Adrenal gland (tissue), 9 donors: ENCODE measurements at regions not wholly inside any gene's neighbourhood (a gene's known extent, or its start where the extent isn't known, plus 50 kb on each side); places are given as distances from the start of the nearest gene placed in this dataset.

ENCODE experiments used
- DNase-seq, 7 donors: peaks; one replicate each; pipeline ENCODE4 v3.0.0-alpha.2; 2019 to 2020
- H3K27ac ChIP-seq, 5 donors: fragments of 200-600 bp; sonication (generic) in 4 of 5; 1 replicate in 3 of 5; 2 replicates in 2 of 5; pipeline versions ENCODE4 v1.5.1 to v1.8.0; 2016 to 2020; ENCODE audit warnings: mild to moderate bottlenecking in 1 of 5
- H3K27me3 ChIP-seq: fragments of 200-600 bp; 2 replicates; pipeline ENCODE4 v1.8.0; 2021
- H3K36me3 ChIP-seq, 2 donors: fragments of 200-600 bp; replicated peaks in 1 of 2; 1 replicate in 1 of 2; 2 replicates in 1 of 2; pipeline versions ENCODE4 v1.5.1 to v1.8.0; 2018 to 2022
- H3K4me1 ChIP-seq, 2 donors: fragments of 200-600 bp; replicated peaks in 1 of 2; 1 replicate in 1 of 2; 2 replicates in 1 of 2; pipeline versions ENCODE4 v1.5.1 to v1.8.0; 2018 to 2021
- H3K4me3 ChIP-seq, 4 donors: fragments of 200-600 bp; sonication (generic) in 3 of 4; one replicate each; pipeline ENCODE4 v1.5.1; 2016 to 2018
- H3K9me3 ChIP-seq, 3 donors: fragments of 200-600 bp; sonication (generic) in 1 of 3; replicated peaks in 1 of 3; 1 replicate in 2 of 3; 2 replicates in 1 of 3; pipeline versions ENCODE4 v1.5.1 to v1.8.0; 2016 to 2021
- CTCF ChIP-seq, 6 experiments: fragments of 450-650 bp in 4 of 6; fragments of 200-600 bp in 2 of 6; sonication (generic) in 1 of 6; IDR thresholded peaks; 1 replicate in 5 of 6; 2 replicates in 1 of 6; pipeline versions ENCODE4 v1.5.1 to v1.8.0; 2016 to 2021; ENCODE audit warnings: antibody characterized with exemption in 6 of 6, mild to moderate bottlenecking in 2 of 6, moderate library complexity in 1 of 6
- POLR2A ChIP-seq, 2 donors: fragments of 450-650 bp; IDR thresholded peaks; one replicate each; pipeline ENCODE4 v1.6.1; 2017; ENCODE audit warnings: antibody characterized with exemption in 2 of 2, mild to moderate bottlenecking in 2 of 2, moderate library complexity in 1 of 2
- WGBS, 4 donors: extraction: QIAGEN DNeasy Blood & Tissue Kit in 2 of 4; methylation state at CpG; one replicate each; pipeline versions ENCODE4 v1.1.5 to v1.1.7; 2013 to 2017; 5-methylcytosine and 5-hydroxymethylcytosine counted together
- intact Hi-C, 2 donors: fragments of 100-400 bp; cut with DNase I; formaldehyde crosslinking; loops; one replicate each; pipeline versions ENCODE4 v1.14.1 to v1.15.0; 2022 to 2023
- donor health status: healthy with polysubstance abuse.
- donor health status: Bipolar disorder and iron deficiency.
- donor health status: DM: yes; HTN: yes; CAD: no.
- donor health status: DM: no; HTN: no; CAD: no.
- donor health status: DM: no; HTN: no; CAD: no.

GRCh38 chr18:67864677-67865340 lies 348.3 kb upstream of the DSEL start:
- 45 to 73% (median 52%) methylated on average over 2 of the region's 2 CpGs for WGBS, 4 donors
- Histone ChIP-seq H3K4me3 (no peak overlapping the region), H3K27ac (no peak overlapping the region), H3K27me3 (no peaks in the 10 kb centered on the region), H3K4me1 (no peaks in the 10 kb centered on the region), H3K36me3 (no peaks in the 10 kb centered on the region), H3K9me3 (no peaks in the 10 kb centered on the region)
- TF ChIP-seq CTCF (IDR thresholded peaks at IDR 0.05) = no peak
- TF ChIP-seq POLR2A (IDR thresholded peaks at IDR 0.05) = no peak
- intact Hi-C loops = no loop called here
- DNase-seq = no peak

GRCh38 chr18:67862069-67862468 lies 345.5 kb upstream of the DSEL start:
- WGBS, 4 donors = 75 to 91% (median 83%) methylated on average over 1 of the region's 1 CpG
- Histone ChIP-seq H3K9me3 (no peaks in the 10 kb centered on the region), H3K27me3 (no peaks in the 10 kb centered on the region), H3K4me1 (no peaks in the 10 kb centered on the region), H3K27ac (no peak overlapping the region), H3K36me3 (no peaks in the 10 kb centered on the region), H3K4me3 (no peak overlapping the region)
- DNase-seq = no peak
- TF ChIP-seq CTCF (IDR thresholded peaks at IDR 0.05) (no peak), POLR2A (IDR thresholded peaks at IDR 0.05) (no peak)
- intact Hi-C loops = no loop called here

- TF ChIP-seq CTCF (IDR thresholded peaks at IDR 0.05) (no peak), POLR2A (IDR thresholded peaks at IDR 0.05) (no peak)
- intact Hi-C loops = no loop called here
- H3K27ac ChIP-seq = no peak overlapping the region
- no peaks in the 10 kb centered on the region for H3K27me3 ChIP-seq
- H3K36me3 ChIP-seq = no peaks in the 10 kb centered on the region
- no peaks in the 10 kb centered on the region for H3K4me1 ChIP-seq
- no peaks in the 10 kb centered on the region for H3K9me3 ChIP-seq
- no peak overlapping the region for H3K4me3 ChIP-seq
- no peak for DNase-seq
These were observed 337.8 kb upstream of the DSEL start for GRCh38 chr18:67854340-67854739.

- intact Hi-C loops = no loop called here
- no peak for DNase-seq
These were observed 330.0 kb upstream of the DSEL start for GRCh38 chr18:67846422-67847098.

More at GRCh38 chr18:67846422-67847098, 330.0 kb upstream of the DSEL start:
- Histone ChIP-seq H3K27ac (no peak overlapping the region), H3K9me3 (no peaks in the 10 kb centered on the region), H3K4me1 (no peaks in the 10 kb centered on the region), H3K36me3 (no peaks in the 10 kb centered on the region), H3K27me3 (no peaks in the 10 kb centered on the region), H3K4me3 (no peak overlapping the region)
- TF ChIP-seq CTCF (IDR thresholded peaks at IDR 0.05) = no peak
- no peak for TF ChIP-seq POLR2A (IDR thresholded peaks at IDR 0.05)
- 81 to 94% (median 91%) methylated on average over 2 to 4 of the region's 4 CpGs for WGBS, 4 donors
